ENCODE measurements at regions not wholly inside any gene's neighbourhood (a gene's known extent, or its start where the extent isn't known, plus 50 kb on each side); places are given as distances from the start of the nearest gene placed in this dataset.

GRCh38 chr5:37989884-37990283 lies 150.0 kb upstream of the GDNF start:
- TF ChIP-seq TCF7L2 (IDR thresholded peaks at IDR 0.05; ENCODE audit: borderline replicate concordance, extremely low read depth, insufficient read depth, insufficient read length) (no peak), ZNF274 (IDR thresholded peaks at IDR 0.05; ENCODE audit: low read depth, low read length) (no peak), MAX (IDR thresholded peaks at IDR 0.05) (no peak), POLR2AphosphoS5 (IDR thresholded peaks at IDR 0.05; ENCODE audit: low read depth, low read length) (no peak), JUND (IDR thresholded peaks at IDR 0.05) (no peak), YY1 (IDR thresholded peaks at IDR 0.05; ENCODE audit: extremely low read depth, insufficient replicate concordance, low read depth, low read length) (no peak), SP1 (IDR thresholded peaks at IDR 0.05; ENCODE audit: low read depth) (no peak), POLR2A (IDR thresholded peaks at IDR 0.05; ENCODE audit: borderline replicate concordance, extremely low read depth, insufficient read depth, insufficient read length) (no peak), REST (IDR thresholded peaks at IDR 0.05; ENCODE audit: low read depth) (no peak)
- no peak overlapping the region for H2AFZ ChIP-seq (ENCODE audit: low read depth, low read length, poor library complexity, severe bottlenecking)
- H3K79me2 ChIP-seq (ENCODE audit: insufficient read depth, low read length): no peaks in the 10 kb centered on the region
- H4K20me1 ChIP-seq (ENCODE audit: insufficient read depth): no peaks in the 10 kb centered on the region
- no peak overlapping the region for H3K4me3 ChIP-seq (replicated peaks in 1 of 2; ENCODE audit: low read depth in 1 of 2, low read length in 2 of 2)
- no peak for ATAC-seq
- peaks cover 44% of the 10 kb centered on the region for H3K27me3 ChIP-seq (ENCODE audit: insufficient read depth, low read length)
- RAD21 ChIA-PET (ENCODE audit: low non-redundant PET in 1 of 2, low total read pairs in 2 of 2, uncharacterized antibody in 2 of 2, unreplicated experiment in 2 of 2): no interaction called here
- no TSS peak for BruUV-seq (replicated peaks)
- no peak overlapping the region for H3K4me2 ChIP-seq (ENCODE audit: low read length)
- intact Hi-C loops (cut with micrococcal nuclease): no loop called here
- H3K9me2 ChIP-seq (ENCODE audit: insufficient read depth): no peaks in the 10 kb centered on the region
- H3K9me3 ChIP-seq (ENCODE audit: control insufficient read depth in 1 of 2, insufficient read depth in 1 of 2, low read depth in 1 of 2, low read length in 2 of 2): no peaks in the 10 kb centered on the region
- no peak for DNase-seq (ENCODE audit: low read depth, low spot score)
- no peaks in the 10 kb centered on the region for H3K4me1 ChIP-seq (ENCODE audit: control insufficient read depth in 1 of 2, insufficient read depth in 2 of 2, low read length in 2 of 2)
- POLR2A ChIA-PET: no interaction called here
- no peaks in the 10 kb centered on the region for H3K36me3 ChIP-seq (ENCODE audit: control insufficient read depth in 1 of 2, insufficient read depth in 2 of 2, low read length in 2 of 2)
- CTCF ChIA-PET: no interaction called here
- no peak overlapping the region for H3K9ac ChIP-seq (ENCODE audit: low read length)
- no peak overlapping the region for H3K27ac ChIP-seq (ENCODE audit: low read depth, low read length)
